HG03575 (cell line): ENCODE measurements at regions not wholly inside any gene's neighbourhood (a gene's known extent, or its start where the extent isn't known, plus 50 kb on each side); places are given as distances from the start of the nearest gene placed in this dataset.
"Not testable (repeated sequence)": the region's sequence is repeated elsewhere in the genome, so short reads cannot be mapped to it uniquely, and the experiment has no call there.

ENCODE experiments used
- ATAC-seq: cut with Tn5 transposase; IDR thresholded peaks from one replicate; pipeline ENCODE4 v1.9.1; 2021; ENCODE audit not compliant: unreplicated experiment, insufficient number of reproducible peaks, low FRiP score; ENCODE audit errors: extremely low read depth

GRCh38 chr5:104400941-104401340 lies 838.4 kb upstream of the NUDT12 start:
- ATAC-seq, result no peak

- ATAC-seq, result no peak
Observed at GRCh38 chr5:104385906-104386305, 823.3 kb upstream of the NUDT12 start.

- ATAC-seq, result no peak
Observed at GRCh38 chr5:104375345-104375744, 812.8 kb upstream of the NUDT12 start.

GRCh38 chr5:104372796-104373195 lies 810.2 kb upstream of the NUDT12 start:
- no peak for ATAC-seq

- ATAC-seq, result no peak
Observed at GRCh38 chr5:104372376-104372775, 809.8 kb upstream of the NUDT12 start.

- no peak for ATAC-seq
Observed at GRCh38 chr5:104370523-104370922, 807.9 kb upstream of the NUDT12 start.

- no peak for ATAC-seq
Observed at GRCh38 chr5:104367978-104368377, 805.4 kb upstream of the NUDT12 start.

GRCh38 chr5:104363567-104363966 lies 801.0 kb upstream of the NUDT12 start:
- no peak for ATAC-seq

GRCh38 chr5:104361932-104362331 lies 799.3 kb upstream of the NUDT12 start:
- ATAC-seq, result no peak

- no peak for ATAC-seq
Observed at GRCh38 chr5:104355350-104355749, 792.8 kb upstream of the NUDT12 start.

- ATAC-seq, result no peak
Observed at GRCh38 chr5:104353371-104353770, 790.8 kb upstream of the NUDT12 start.

GRCh38 chr5:104352954-104353353 lies 790.4 kb upstream of the NUDT12 start:
- no peak for ATAC-seq

- no peak for ATAC-seq
Observed at GRCh38 chr5:104347119-104347708, 784.6 kb upstream of the NUDT12 start.

GRCh38 chr5:104345222-104346016 lies 782.8 kb upstream of the NUDT12 start:
- ATAC-seq, result no peak

- ATAC-seq, result no peak
Observed at GRCh38 chr5:104344809-104345208, 782.2 kb upstream of the NUDT12 start.

- ATAC-seq, result no peak
Observed at GRCh38 chr5:104327801-104328200, 765.2 kb upstream of the NUDT12 start.

GRCh38 chr5:104326966-104327365 lies 764.4 kb upstream of the NUDT12 start:
- no peak for ATAC-seq

GRCh38 chr5:104325356-104325755 lies 762.8 kb upstream of the NUDT12 start:
- no peak for ATAC-seq

GRCh38 chr5:104316676-104317075 lies 754.1 kb upstream of the NUDT12 start:
- not testable (repeated sequence) for ATAC-seq

- ATAC-seq, result no peak
Observed at GRCh38 chr5:104312481-104312880, 749.9 kb upstream of the NUDT12 start.

GRCh38 chr5:104305602-104306001 lies 743.0 kb upstream of the NUDT12 start:
- ATAC-seq, result no peak
